Stimulated activated CD4-positive, alpha-beta T cell treated with anti-CD3 and anti-CD28 coated beads, TNF-alpha, amount 100 ng/mL, for 1 hour (primary cell): ENCODE measurements at regions not wholly inside any gene's neighbourhood (a gene's known extent, or its start where the extent isn't known, plus 50 kb on each side); places are given as distances from the start of the nearest gene placed in this dataset.
A peak's percentile ranks its signal among the peaks of the same experiment; 100 is the strongest.

Experiments used
- DNase-seq, 3 donors: peaks; one replicate each; pipeline ENCODE4 v3.0.0-alpha.2; 2020; ENCODE audit warnings: low read depth in 3 of 3, low spot score in 1 of 3

DNA sequence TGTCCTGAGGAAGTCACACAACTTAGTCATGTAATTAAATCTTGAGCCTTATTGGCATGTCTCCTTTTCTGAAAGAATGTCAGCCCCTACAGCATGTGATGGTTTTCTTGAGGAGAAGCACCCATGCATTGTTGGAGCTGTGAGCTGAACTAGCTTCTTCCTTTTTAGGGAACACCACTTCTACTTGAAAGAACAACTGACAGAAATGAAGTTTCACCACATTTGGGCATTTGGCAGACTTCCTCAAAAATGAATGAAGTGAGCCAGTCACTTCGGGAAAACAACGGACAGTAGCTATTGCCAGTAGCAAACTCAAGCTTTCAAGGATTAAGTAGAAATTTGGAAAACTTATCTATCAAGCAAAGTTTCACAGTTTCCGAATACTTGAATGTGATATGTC, 1351.3 kb downstream of the EFNB2 start:
- DNase-seq, result no peak

DNA sequence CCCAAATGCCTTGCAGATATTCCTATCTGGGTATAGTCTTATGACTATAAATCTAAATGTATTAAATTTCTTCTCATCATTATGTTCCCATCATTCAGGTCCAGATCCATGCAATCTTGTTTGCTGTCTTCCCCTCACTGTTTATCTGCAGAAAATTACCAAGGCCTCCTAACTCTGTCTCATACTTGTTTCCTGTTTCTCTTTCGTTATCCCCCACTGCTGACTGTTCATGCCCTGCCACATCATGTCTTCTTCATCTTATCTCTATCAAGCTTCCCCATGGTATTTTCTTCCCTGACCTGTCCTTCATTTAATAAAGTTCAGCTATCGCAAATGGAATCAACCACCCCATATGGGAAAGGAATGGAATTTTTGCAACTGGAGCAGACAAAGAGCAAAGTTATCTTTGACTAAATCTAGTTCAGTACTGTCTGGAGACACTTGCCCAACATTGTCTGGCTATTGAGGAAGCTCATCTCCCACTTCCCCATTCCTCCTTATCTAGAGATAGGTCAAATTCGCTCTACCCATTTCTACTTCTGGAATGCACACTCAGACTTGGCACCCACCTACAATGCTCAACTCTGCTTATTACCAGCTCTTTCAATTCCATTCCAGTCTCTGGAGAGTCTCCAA, 1358.1 kb downstream of the EFNB2 start:
- DNase-seq, result no peak

DNA sequence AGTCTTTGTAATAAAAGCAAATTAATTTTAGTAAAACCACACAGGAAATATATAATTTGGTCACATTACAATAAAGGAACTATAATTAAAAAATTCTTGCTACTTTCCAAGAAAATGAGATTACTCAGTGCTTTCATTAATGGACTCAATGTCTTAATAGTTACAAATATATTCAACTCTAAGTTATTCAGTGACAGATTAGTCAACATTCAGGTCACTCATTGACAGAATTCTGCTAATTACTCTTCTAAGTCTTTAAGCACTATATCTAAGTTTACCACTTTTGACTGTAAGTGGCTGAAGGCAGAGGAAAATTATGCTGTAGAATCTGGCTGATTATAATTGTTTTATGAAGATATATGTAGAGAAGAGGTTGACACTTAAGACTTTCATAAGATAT, 1365.0 kb downstream of the EFNB2 start:
- no peak for DNase-seq

DNA sequence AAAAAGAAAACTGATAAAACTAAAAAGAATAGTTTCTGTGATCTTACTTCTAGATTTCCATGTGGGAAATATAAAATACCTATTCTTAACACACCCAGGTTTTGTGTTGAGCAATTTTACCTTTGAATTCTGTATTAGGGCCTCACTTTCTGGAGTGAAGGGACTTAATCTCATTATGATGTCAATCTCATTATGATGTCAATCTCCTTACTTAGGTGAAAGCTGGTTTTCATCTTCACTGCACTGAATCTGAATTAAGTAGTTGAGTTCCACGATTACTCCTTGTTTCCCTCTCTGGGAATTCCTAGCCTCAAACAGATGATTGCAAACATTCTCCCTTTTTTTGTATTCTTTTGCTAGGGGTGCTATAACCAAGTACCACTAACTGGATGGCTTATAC, 1367.2 kb downstream of the EFNB2 start:
- DNase-seq, result no peak

DNA sequence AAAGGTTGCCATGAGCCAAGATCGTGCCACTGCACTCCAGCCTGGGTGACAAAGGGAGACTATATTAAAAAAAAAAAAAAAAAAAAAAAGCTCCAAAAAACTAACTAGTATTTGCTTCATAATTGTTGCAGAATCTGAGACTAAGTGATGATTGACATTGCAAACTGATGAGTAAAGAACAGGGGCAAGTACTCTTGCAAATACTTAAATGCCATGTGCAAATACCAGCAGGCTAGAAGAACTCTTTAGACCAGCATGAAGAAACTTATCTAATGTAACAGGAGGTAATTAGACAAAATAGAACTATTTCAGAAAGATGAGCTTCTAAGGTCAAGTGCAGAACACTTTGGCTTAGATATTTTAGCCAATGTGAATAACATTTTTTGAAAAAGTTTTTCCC, 1368.1 kb downstream of the EFNB2 start:
- DNase-seq, result no peak

DNA sequence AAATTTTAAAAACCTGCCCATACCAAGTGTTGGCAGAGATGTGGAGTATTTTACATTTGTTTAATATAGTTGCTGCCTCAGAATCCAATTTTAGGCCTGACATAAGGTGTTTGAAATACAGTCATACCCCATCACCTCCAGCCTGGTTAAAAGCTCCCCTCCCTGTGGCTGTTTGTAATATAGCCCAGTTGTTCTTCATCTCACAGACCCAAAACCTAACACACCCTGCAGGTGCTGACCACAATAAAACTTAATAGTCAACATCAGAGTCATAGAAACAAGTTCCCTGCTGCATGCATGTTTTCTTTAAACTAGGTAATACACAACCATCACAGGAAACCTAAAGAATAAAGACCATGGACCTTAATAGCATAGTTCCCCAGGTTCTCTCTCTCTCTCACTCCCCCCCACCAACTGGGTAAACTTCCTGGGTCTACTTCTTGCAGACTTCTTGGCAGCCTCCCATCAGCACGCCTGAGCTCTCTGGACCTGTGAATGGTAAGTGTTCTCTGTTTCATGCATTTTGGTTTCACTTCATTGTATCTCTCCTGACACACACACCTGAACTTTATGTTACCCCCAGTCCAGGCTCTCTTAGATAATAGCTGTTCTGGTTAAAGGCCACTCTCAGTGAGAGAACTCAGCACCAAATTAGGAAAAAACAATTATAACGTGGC, 1369.9 kb downstream of the EFNB2 start:
- no peak for DNase-seq

DNA sequence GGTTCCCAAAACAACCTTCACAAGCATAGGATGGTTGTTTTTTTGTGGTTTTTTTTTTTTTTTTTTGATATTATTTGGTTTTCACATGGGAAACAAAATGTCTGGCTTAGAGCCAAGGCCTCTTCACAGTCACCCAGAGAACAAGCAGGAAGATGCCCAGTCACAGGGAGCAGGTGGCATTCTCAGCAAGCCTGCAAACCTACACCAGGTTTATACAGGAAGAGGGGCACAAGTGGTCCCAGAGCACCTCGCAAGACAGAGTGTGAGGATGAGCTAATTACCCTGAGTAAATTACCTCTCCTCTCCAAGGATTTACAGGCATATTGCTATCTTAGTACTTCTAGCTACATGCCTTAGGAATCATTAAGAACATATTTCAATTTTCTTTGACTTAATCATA, 1375.6 kb downstream of the EFNB2 start:
- no peak for DNase-seq

DNA sequence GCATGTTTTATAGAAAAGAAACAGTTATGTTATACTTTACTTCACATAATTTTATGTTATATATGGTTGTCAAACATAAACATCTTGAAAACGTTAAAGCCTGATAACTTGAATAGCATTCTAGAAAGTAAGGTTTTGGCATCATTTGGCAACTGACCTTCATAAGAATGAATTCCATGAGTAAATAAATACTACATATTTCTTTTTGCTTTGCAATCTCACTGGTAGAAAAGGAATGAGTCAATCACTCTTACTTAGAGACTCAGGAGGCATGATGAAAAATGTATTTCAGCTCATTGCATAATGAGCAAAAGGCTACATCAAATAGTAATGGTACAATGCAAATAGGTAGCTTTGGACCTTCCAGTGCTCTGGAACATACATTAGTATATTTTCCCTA, 1381.9 kb downstream of the EFNB2 start:
- DNase-seq, result no peak

DNA sequence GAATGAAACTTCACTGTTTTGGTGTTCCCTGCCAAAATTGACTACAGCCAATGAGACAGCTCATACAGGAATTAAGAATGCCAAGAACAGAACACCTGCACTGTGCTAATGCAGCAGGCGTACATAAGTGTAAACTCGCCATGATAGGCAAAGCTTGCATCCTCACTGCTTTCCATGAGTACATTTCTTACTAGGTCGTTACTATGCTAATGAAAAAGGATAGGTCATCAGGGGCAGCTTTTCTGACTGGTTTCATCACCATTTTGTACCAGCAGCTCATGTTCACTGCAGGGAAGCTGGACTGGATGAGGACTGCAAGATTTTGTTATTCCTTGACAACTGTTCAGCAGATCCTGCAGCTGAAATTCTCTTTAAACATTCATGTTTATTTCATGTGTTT, 1383.8 kb downstream of the EFNB2 start:
- no peak for DNase-seq

DNA sequence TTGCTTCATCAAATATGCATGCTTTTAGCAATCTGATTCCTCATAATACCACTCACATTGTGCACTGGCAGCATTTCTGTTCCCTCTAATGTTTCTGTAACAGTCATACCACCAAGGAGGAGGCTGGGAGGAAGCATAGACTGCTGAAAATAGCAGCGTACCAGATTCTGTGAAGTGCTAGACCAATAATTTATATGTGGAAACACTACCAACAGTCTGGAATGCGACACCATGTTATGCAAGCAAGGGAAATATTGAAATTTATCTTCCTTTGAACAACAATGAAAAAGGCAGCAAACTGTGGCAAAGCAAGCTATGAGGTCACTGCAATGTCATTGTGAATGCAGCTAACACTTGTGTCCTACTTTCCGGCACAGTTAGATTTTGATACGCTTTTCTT, 1388.0 kb downstream of the EFNB2 start:
- no peak for DNase-seq

DNA sequence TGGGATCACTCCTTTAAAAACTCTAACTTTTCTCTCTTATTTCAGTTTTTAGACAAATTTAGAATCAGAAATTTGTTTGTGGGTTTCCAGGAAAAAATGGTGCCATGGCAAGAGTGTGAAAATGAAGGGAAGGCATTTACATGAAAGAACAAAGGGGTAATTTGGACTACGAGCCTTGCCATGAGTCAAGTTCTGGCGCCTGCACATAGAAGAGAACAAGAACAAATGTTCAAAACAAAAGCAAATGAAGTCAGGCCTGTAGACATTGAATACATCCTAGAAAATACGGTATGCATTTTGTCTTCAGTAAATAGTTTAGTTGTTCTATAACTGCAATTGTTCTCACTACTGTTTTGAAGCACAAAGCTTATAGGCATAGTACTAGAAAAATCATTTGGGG, 1390.5 kb downstream of the EFNB2 start:
- DNase-seq, result no peak

DNA sequence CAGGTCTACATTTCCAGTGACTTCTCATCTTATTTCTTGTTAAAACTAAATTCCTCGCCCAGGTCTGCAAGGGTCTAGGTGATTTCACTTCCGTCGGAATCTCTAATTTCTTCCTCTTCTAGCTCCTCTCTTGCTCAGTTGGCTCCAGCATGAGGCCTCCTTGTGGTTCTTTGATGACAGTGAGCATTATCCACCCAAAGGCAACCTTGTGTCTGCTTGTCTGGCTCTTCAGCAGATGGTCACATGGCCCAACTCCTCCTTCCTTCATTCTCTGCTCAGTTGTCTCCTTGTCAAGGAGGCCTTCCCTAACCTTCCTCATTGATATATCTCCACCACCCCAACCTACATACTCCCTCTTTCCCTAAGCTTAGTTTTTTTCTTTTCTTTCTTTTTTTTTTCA, 1391.4 kb downstream of the EFNB2 start:
- no peak for DNase-seq

DNA sequence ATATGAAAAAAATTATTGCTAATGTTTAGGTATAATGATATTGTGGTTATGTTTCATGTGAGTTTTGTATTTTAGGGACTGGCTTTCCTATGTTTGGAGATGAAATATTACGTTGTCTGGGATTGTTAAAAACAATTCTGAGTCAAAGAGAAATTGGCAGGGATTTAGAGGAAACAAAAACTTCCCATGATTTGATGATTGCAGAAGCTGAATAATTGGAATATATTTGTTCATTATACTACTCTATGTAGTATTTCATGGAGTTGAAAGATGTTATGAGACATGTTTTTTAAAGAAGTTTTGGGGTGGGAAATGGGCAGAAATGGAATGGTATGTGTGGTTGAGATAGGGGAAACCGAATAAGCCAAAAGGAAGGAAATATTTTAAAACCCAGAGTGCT, 1392.9 kb downstream of the EFNB2 start:
- DNase-seq, result no peak

DNA sequence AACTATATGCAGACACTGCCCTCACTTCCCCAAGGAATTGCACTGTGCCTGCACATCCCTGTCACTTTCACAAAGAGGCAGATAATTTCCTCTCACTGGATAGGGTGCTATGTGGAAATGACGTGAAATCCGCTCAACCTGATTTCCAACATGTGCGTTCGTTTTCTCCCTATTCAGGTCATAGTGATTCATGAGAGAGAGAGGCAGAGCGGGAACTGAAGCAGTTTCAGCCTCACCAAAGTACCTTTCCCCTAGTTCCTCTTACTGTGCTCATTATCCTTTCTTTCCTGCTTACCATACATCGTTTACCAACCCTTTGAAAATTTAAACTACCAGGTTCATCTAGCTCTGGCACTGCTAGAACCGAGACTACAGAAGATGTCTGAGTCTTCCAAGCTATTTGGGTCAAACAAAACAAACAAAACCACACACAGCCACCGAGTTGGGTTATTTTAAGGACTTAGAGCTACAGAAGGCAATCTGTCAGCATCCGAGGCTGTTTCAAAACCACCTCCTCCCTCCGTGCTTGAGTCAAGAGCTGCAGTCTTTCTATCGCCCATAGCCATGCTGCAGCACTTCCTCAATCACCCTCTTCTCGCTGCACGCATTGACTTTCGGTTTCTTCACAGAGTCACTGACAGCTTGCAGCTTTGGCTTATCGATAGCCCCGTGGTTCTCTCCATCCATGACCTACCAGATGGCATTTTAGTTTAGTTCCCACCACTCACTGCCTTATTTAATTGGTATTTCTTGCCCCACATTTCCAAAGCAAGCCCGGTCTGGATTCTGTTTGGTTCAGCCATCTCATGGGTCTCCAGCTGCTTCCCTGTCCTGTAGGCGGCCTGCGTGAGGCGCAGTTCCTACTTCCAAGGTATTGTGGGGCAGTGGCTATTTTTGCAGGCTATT, 1395.8 kb downstream of the EFNB2 start:
- peak; percentile 0 to 30 (median 24) for DNase-seq

DNA sequence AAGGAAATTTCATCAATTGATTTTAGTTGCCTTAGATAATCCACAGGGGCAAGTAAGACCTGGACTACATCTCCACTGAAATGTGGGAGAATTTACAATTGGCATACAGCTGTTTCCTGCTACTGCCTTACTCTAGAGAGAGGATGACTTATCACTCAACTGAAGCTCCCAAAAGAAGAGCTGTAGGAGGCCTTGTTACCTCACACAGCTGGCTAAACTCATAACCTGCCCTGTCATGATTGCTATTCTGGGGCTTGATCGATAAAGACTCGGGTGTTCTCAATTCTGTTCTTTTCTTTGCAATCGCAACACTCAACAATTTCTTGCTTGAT, 1396.4 kb downstream of the EFNB2 start:
- no peak for DNase-seq

DNA sequence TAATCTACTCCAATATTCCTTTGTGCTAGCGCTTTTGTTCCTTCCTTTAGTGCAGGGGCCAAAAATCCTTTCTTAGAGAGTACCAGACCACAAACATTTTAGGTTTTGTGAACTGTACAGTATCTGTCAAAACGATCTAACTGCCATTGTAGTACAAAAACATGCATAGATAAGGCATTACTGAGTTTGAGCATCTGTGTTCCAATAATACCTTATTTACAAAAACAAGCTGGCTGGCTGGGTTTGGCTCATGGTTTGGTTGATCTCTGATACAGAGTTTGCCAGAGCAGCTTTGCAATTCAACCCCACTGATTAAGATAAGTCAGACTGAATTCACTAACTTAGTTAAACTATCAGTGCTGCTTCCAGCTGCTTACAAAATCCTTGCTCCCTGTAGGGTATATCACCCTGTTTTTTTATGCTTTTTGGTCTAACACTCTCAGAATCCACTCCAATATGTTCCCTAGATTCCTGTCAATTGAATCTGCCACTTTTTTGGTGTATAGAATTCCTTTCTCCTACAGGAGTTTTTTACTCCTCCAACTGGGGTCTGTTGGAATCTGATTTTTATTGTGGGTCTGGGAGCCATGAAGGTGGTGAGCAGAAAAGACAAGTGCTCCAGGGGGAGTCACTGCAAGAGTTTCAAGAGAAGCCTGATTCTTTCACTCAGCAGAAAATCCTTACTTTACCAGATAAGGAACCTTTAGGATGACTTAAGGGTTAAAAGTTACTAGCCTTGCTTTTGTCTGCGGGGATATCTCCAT, 1399.4 kb downstream of the EFNB2 start:
- no peak for DNase-seq

DNA sequence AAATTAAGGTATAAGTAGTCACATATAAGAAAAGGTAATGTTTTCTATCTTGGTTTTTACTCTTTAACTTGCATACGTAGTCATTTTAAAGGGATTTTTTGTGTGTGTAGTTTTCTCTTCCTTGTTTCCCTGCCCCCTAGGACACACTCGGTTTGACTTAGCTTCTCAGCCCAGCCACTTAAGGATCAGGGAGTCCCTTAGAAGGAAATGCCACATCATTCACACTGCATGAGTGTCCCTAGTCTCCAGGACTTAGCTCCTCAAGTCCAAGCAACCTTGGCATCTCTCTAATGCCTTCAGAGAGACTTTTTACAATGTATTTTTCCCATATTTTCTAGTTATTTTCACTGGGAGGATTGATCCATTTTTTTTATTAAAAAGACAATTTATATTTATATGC, 1407.7 kb downstream of the EFNB2 start:
- DNase-seq, result no peak

DNA sequence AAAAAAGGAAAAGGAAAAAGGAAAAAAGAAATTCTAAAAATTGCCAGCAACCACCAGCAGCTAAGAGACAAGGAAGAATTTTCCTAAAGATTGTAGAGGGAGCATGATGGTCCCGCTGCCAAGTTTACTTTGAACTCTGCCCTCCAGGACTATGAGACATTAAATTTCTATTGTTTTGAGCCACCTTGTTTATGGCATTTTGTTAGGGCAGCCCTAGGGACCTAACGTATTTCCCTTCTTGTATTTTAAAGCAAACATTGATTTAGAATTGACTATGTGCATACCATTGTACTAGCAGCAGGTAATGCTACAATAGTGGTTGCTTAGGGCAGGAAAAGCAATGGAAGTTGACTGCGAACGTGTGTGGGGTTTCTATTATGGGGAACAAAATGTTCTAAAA, 1414.2 kb downstream of the EFNB2 start:
- no peak for DNase-seq

DNA sequence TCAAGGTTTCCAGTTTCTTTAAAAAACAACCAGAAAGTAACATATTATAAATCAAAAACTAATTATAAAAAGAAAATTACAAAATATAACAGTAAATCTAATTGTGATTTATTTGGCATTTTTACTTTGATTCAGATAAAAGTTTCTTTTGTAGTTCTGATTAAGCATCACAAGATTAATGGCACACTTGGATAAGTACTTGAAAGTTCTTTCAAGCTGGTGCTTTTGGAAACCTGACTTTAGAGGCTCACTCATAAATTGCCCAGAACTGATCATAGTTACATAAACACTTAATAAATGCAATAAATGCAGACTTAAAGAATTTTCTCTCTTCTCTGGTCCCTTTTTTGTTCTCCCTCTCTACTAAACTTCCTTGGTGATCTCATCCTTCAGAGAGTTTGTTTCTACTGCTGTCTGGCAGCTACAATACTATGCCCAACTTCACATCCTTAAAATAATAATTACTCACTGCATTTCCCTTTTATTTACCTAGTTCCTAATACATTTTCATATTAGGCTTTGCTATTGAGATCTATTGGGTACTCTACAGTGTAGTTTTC, 1417.0 kb downstream of the EFNB2 start:
- DNase-seq, result no peak

DNA sequence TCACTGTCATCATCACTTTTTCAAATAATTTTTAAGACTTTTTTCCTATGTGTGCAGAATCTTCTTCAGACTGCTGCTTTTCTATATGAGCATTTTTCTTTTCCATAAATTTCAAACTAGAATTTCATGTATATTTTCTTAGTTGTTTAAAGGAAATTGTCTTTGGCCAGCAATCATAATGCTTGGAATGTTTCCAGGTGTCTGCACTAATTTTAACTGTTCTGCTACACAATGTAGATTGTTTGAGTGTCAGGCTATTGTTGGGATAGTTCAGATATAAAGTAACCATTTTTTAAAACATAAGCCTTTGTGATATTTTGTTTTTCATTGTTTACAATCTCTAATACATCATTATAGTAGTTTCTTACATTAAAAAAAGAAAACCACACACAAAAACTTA, 1418.5 kb downstream of the EFNB2 start:
- no peak for DNase-seq

DNA sequence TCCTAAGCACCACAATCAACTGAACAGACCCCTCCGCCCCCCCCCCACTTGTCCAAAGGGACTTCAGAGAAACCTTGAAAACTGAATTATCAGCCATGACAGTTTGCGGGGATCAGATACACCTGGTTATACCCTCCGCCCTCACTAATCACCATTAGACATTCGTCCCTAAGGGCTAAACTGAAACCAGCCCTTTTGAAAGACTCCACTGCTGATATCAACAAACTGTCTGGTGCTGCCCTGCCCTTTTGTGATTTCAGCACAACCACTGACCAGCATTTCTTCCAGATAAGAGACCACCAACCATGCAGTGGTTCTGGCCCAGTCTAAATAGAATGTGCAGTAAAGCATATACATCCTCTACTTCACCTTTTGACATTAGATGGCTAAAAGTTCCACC, 1422.9 kb downstream of the EFNB2 start:
- no peak for DNase-seq
